HepG2 (cell line): ENCODE measurements at regions not wholly inside any gene's neighbourhood (a gene's known extent, or its start where the extent isn't known, plus 50 kb on each side); places are given as distances from the start of the nearest gene placed in this dataset.

Experiments
- AGO1 ChIP-seq: fragments of 200-400 bp; formaldehyde crosslinking; IDR thresholded peaks from 2 replicates; pipeline ENCODE4 v1.6.1; 2017; ENCODE audit warnings: mild to moderate bottlenecking, low read depth, low read length, moderate library complexity; ENCODE audit not compliant: poor library complexity, severe bottlenecking
- CTCF ChIP-seq: sonication (generic); formaldehyde crosslinking; IDR thresholded peaks from 2 replicates; pipeline ENCODE4 v1.5.0; 2020; ENCODE audit warnings: mild to moderate bottlenecking, missing genetic modification reagents, moderate library complexity
- FOSL2 ChIP-seq: sonication (generic); formaldehyde crosslinking; IDR thresholded peaks from 2 replicates; pipeline ENCODE4 v1.4.0; 2020; ENCODE audit warnings: missing genetic modification reagents
- MYC ChIP-seq: sonication (generic); formaldehyde crosslinking; IDR thresholded peaks from 2 replicates; pipeline ENCODE4 v1.9.0; 2021; ENCODE audit warnings: missing genetic modification reagents, borderline replicate concordance
- PAWR ChIP-seq: sonication (generic); formaldehyde crosslinking; IDR thresholded peaks from 2 replicates; pipeline ENCODE4 v1.4.0; 2020; ENCODE audit warnings: missing genetic modification reagents, mild to moderate bottlenecking, borderline replicate concordance
- POLR2A ChIP-seq, 2 experiments: IDR thresholded peaks; 2 replicates each; pipeline ENCODE4 v1.6.1; 2011; ENCODE audit warnings: low read depth in 2 of 2, low read length in 2 of 2, mild to moderate bottlenecking in 1 of 2, moderate library complexity in 1 of 2; ENCODE audit not compliant: insufficient read depth in 1 of 2
- SMARCE1 ChIP-seq: fragments of 450-650 bp; IDR thresholded peaks from 2 replicates; pipeline ENCODE4 v1.6.1; 2017; ENCODE audit warnings: borderline replicate concordance

GRCh38 chr10:83724471-83725241, 414.7 kb upstream of the GHITM start:
- TF ChIP-seq PAWR (no peak), MYC (CRISPR knock-in tag) (no peak), AGO1 (no peak), SMARCE1 (no peak), POLR2A (IDR thresholded peaks at IDR 0.05; ENCODE audit: insufficient read depth in 1 of 2, low read depth in 2 of 2, low read length in 2 of 2) (no peak), FOSL2 (CRISPR knock-in tag) (no peak), CTCF (CRISPR knock-in tag) (no peak)
